HepG2 (cell line): ENCODE measurements at regions not wholly inside any gene's neighbourhood (a gene's known extent, or its start where the extent isn't known, plus 50 kb on each side); places are given as distances from the start of the nearest gene placed in this dataset.

ENCODE experiments used
- ATAC-seq: fragments of 200-7000 bp; cut with Tn5 transposase; 3 replicates; pipeline ENCODE4 v1.9.1; 2020; ENCODE audit warnings: mild to moderate bottlenecking, moderate library complexity
- BruUV-seq: library from RNA; stranded (reverse); fragments of 400-500 nt; replicated peaks from 2 replicates; lab custom pipeline; 2021; lab: Mats Ljungman, UMichigan
- CTCF ChIA-PET: fragments of 300-600 bp; formaldehyde crosslinking; extraction: SDS; loops from one replicate; lab custom pipeline; 2021; ENCODE audit warnings: low total read pairs, inconsistent platforms, low intra/inter-chr PET ratio; lab: Yijun Ruan, JAX
- POLR2A ChIA-PET: fragments of 350-600 bp; sonication (Branson Sonifier 250); formaldehyde crosslinking; loops from one replicate; lab custom pipeline; 2020; ENCODE audit warnings: antibody characterized with exemption, inconsistent platforms; lab: Yijun Ruan, JAX
- DNase-seq: peaks from one replicate; pipeline ENCODE4 v3.0.0-alpha.2; 2015; ENCODE audit warnings: low spot score
- FAIRE-seq: peaks from 3 replicates; lab custom pipeline; 2011; peaks lifted over from hg19 to GRCh38; lab: Jason Lieb, UNC
- H2AFZ ChIP-seq: one replicate; pipeline ENCODE4 v1.6.1; 2011; ENCODE audit warnings: low read length, inconsistent platforms
- H3K27ac ChIP-seq: fragments of 300-600 bp; 3 replicates; pipeline ENCODE4 v1.8.0; 2011; ENCODE audit warnings: mixed run types, mild to moderate bottlenecking, mixed read lengths, low read length, inconsistent platforms; ENCODE audit not compliant: insufficient read depth; ENCODE audit errors: extremely low read length
- H3K27me3 ChIP-seq, 2 experiments: fragments of 200-600 bp in 1 of 2; 2 replicates in 1 of 2; 3 replicates in 1 of 2; pipeline versions ENCODE4 v1.6.0 to v1.8.0; 2011; ENCODE audit warnings: low read length in 2 of 2, mild to moderate bottlenecking in 2 of 2, moderate library complexity in 2 of 2, inconsistent platforms in 1 of 2; ENCODE audit not compliant: insufficient read depth in 2 of 2, control insufficient read depth in 1 of 2
- H3K36me3 ChIP-seq, 2 experiments: fragments of 200-600 bp in 1 of 2; replicated peaks in 1 of 2; 2 replicates in 1 of 2; 3 replicates in 1 of 2; pipeline versions ENCODE4 v1.5.1 to v1.8.0; 2011; ENCODE audit warnings: low read length in 2 of 2, inconsistent platforms in 1 of 2; ENCODE audit not compliant: insufficient read depth in 2 of 2, control insufficient read depth in 1 of 2
- H3K4me1 ChIP-seq: 2 replicates; pipeline ENCODE4 v1.5.1; 2012; ENCODE audit warnings: low read length, inconsistent platforms; ENCODE audit not compliant: insufficient read depth
- H3K4me2 ChIP-seq: 2 replicates; pipeline ENCODE4 v1.6.0; 2011; ENCODE audit warnings: low read depth, low read length, inconsistent platforms
- H3K4me3 ChIP-seq, 3 experiments: fragments of 200-600 bp in 1 of 3; sonication (generic), shearing (Covaris generic) in 1 of 3; replicated peaks in 1 of 3; 2 replicates each; pipeline ENCODE4 v1.5.1; 2011 to 2016; ENCODE audit warnings: low read length in 3 of 3, inconsistent platforms in 2 of 3, low read depth in 2 of 3, mild to moderate bottlenecking in 2 of 3, control low read depth in 1 of 3, mixed read lengths in 1 of 3; ENCODE audit not compliant: insufficient read depth in 1 of 3
- H3K79me2 ChIP-seq: one replicate; pipeline ENCODE4 v1.6.1; 2011; ENCODE audit warnings: low read length, inconsistent platforms; ENCODE audit not compliant: insufficient read depth
- H3K9ac ChIP-seq: 2 replicates; pipeline ENCODE4 v1.6.0; 2011; ENCODE audit warnings: mild to moderate bottlenecking, low read depth, low read length, inconsistent platforms; ENCODE audit not compliant: insufficient read depth
- H3K9me3 ChIP-seq: 2 replicates; pipeline ENCODE4 v1.5.1; 2012; ENCODE audit warnings: mild to moderate bottlenecking, low read length
- H4K20me1 ChIP-seq: 2 replicates; pipeline ENCODE4 v1.6.0; 2011; ENCODE audit warnings: inconsistent platforms, mild to moderate bottlenecking, low read length, moderate library complexity; ENCODE audit not compliant: insufficient read depth
- AFF4 ChIP-seq: sonication (generic); formaldehyde crosslinking; IDR thresholded peaks from 2 replicates; pipeline ENCODE4 v1.4.0; 2020; ENCODE audit warnings: missing genetic modification reagents
- KLF12 ChIP-seq: sonication (generic); formaldehyde crosslinking; IDR thresholded peaks from 2 replicates; pipeline ENCODE4 v1.4.0; 2020; ENCODE audit warnings: missing genetic modification reagents, borderline replicate concordance
- PHB2 ChIP-seq: fragments of 450-650 bp; IDR thresholded peaks from 2 replicates; pipeline ENCODE4 v1.6.1; 2018; ENCODE audit not compliant: partially characterized antibody
- SKIL ChIP-seq: sonication (generic); formaldehyde crosslinking; IDR thresholded peaks from 2 replicates; pipeline ENCODE4 v1.8.0; 2022; ENCODE audit warnings: missing genetic modification reagents, mild to moderate bottlenecking, moderate library complexity, borderline replicate concordance
- SPEN ChIP-seq: sonication (generic); formaldehyde crosslinking; IDR thresholded peaks from 2 replicates; pipeline ENCODE4 v1.5.1; 2020; ENCODE audit warnings: low read depth, mild to moderate bottlenecking, missing genetic modification reagents
- TEAD3 ChIP-seq: optimal IDR thresholded peaks from 2 replicates; pipeline ENCODE3; 2016; ENCODE audit warnings: borderline replicate concordance
- THAP9 ChIP-seq: sonication (generic); formaldehyde crosslinking; IDR thresholded peaks from 2 replicates; pipeline ENCODE4; 2020; ENCODE audit warnings: missing genetic modification reagents, mild to moderate bottlenecking, borderline replicate concordance
- ZNF546 ChIP-seq: sonication (generic); formaldehyde crosslinking; conservative IDR thresholded peaks from 2 replicates; pipeline ENCODE4 v1.8.1; 2023; ENCODE audit warnings: mild to moderate bottlenecking, missing genetic modification reagents
- ZNF792 ChIP-seq: IDR thresholded peaks from 2 replicates; pipeline ENCODE4 v1.6.1; 2016
- ZSCAN25 ChIP-seq: sonication (generic); formaldehyde crosslinking; IDR thresholded peaks from 2 replicates; pipeline ENCODE4 v1.8.0; 2022; ENCODE audit warnings: mild to moderate bottlenecking, missing genetic modification reagents
- WGBS: methylation state at CpG from one replicate; pipeline ENCODE4 v1.1.6; 2017; ENCODE audit warnings: low lambda C conversion rate; 5-methylcytosine and 5-hydroxymethylcytosine counted together
- in situ Hi-C: cut with HindIII; loops from 2 replicates; pipeline ENCODE4 v1.10.0; 2017; ENCODE audit warnings: low pct_unique_long_range_greater_than_20kb; ENCODE audit not compliant: extremely low pct_ligation_motif_present
- intact Hi-C: fragments of 100-400 bp; cut with micrococcal nuclease; formaldehyde crosslinking; loops from one replicate; pipeline ENCODE4 v1.10.0; 2022; ENCODE audit not compliant: unreplicated experiment
- TF ChIP-seq, protein P1 (sequence below): sonication (generic); formaldehyde crosslinking; conservative IDR thresholded peaks from 2 replicates; pipeline ENCODE4 v1.4.0; 2020; ENCODE audit warnings: missing genetic modification reagents
- TF ChIP-seq, protein P2 (sequence below): sonication (generic); formaldehyde crosslinking; IDR thresholded peaks from 2 replicates; pipeline ENCODE4 v1.8.0; 2022; ENCODE audit warnings: mild to moderate bottlenecking, missing genetic modification reagents, moderate library complexity

DNA sequence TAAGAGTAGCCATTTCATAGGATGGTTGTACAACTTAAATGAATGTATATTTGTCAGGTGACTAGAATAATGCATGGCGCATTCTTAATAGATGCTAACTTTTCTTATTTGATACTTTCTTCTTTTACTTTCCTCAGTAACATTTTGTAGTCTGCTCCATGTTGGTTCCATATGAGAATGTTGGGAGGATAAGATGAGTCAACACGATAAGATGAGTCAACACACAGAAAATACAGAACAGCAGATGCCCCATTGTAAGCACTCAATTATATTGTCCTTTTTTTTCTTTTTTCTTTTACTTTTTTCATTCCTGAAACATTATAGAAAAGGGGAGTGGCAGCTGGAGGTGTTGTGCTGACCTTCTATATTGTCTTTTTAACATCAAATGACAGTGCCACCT lies 92.3 kb upstream of the SPATA31C2 start (continued):
- TF ChIP-seq THAP9 (CRISPR knock-in tag): no peak
- no peak for TF ChIP-seq SKIL (CRISPR knock-in tag)
- no peak for TF ChIP-seq KLF12 (CRISPR knock-in tag)
- TF ChIP-seq PHB2: no peak
- TF ChIP-seq ZNF792 (CRISPR knock-in tag): no peak
- TF ChIP-seq, protein P1, sequence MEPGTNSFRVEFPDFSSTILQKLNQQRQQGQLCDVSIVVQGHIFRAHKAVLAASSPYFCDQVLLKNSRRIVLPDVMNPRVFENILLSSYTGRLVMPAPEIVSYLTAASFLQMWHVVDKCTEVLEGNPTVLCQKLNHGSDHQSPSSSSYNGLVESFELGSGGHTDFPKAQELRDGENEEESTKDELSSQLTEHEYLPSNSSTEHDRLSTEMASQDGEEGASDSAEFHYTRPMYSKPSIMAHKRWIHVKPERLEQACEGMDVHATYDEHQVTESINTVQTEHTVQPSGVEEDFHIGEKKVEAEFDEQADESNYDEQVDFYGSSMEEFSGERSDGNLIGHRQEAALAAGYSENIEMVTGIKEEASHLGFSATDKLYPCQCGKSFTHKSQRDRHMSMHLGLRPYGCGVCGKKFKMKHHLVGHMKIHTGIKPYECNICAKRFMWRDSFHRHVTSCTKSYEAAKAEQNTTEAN: no peak
- no peak for TF ChIP-seq TEAD3 (CRISPR knock-in tag)

- Histone ChIP-seq H3K27me3 (peaks cover 0 to 9% of the 10 kb centered on the region in 2 experiments; a peak in 1 of 5 replicates), H3K4me1 (no peaks in the 10 kb centered on the region), H3K9ac (no peak overlapping the region), H3K4me2 (no peak overlapping the region), H2AFZ (no peak overlapping the region), H4K20me1 (no peaks in the 10 kb centered on the region), H3K36me3 (no peaks in the 10 kb centered on the region), H3K79me2 (no peaks in the 10 kb centered on the region), H3K9me3 (no peaks in the 10 kb centered on the region), H3K27ac (no peak overlapping the region), H3K4me3 (no peak overlapping the region)
- ChIA-PET POLR2A (no interaction called here), CTCF (no interaction called here)
- BruUV-seq: no TSS peak
- whole genome bisulfite sequencing: 15% methylated on average over 2 of the region's 2 CpGs
- no peak for FAIRE-seq
- intact Hi-C loops (no loop called here), in situ Hi-C loops (no loop called here)
- no peak for ATAC-seq
- DNase-seq: no peak
- TF ChIP-seq, protein P2, sequence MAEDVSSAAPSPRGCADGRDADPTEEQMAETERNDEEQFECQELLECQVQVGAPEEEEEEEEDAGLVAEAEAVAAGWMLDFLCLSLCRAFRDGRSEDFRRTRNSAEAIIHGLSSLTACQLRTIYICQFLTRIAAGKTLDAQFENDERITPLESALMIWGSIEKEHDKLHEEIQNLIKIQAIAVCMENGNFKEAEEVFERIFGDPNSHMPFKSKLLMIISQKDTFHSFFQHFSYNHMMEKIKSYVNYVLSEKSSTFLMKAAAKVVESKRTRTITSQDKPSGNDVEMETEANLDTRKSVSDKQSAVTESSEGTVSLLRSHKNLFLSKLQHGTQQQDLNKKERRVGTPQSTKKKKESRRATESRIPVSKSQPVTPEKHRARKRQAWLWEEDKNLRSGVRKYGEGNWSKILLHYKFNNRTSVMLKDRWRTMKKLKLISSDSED (CRISPR knock-in tag): no peak
- TF ChIP-seq ZSCAN25 (no peak), PHB2 (no peak), SPEN (no peak), ZNF546 (CRISPR knock-in tag) (no peak), AFF4 (CRISPR knock-in tag) (no peak)
Measured at GRCh38 chr9:88229434-88229833, 91.2 kb upstream of the SPATA31C2 start.
